Parathyroid adenoma (tissue), 2 donors: ENCODE measurements at regions not wholly inside any gene's neighbourhood (a gene's known extent, or its start where the extent isn't known, plus 50 kb on each side); places are given as distances from the start of the nearest gene placed in this dataset.

ENCODE experiments used
- H2AFZ ChIP-seq: fragments of 300-600 bp; sonication (generic); one replicate; pipeline ENCODE4 v1.7.0; 2017; ENCODE audit warnings: antibody characterized with exemption, mild to moderate bottlenecking
- H3K27ac ChIP-seq: fragments of 300-600 bp; sonication (generic); one replicate; pipeline ENCODE4 v1.7.0; 2017
- H3K27me3 ChIP-seq: fragments of 300-600 bp; sonication (generic); one replicate; pipeline ENCODE4 v1.7.0; 2017; ENCODE audit warnings: low read length; ENCODE audit not compliant: control insufficient read depth, insufficient read depth
- H3K36me3 ChIP-seq: fragments of 300-600 bp; sonication (generic); one replicate; pipeline ENCODE4 v1.7.0; 2017; ENCODE audit warnings: low read length; ENCODE audit not compliant: control insufficient read depth, insufficient read depth
- H3K4me1 ChIP-seq: fragments of 300-600 bp; sonication (generic); one replicate; pipeline ENCODE4 v1.7.0; 2017; ENCODE audit warnings: control low read depth
- H3K4me2 ChIP-seq: fragments of 300-600 bp; sonication (generic); one replicate; pipeline ENCODE4 v1.7.0; 2017; ENCODE audit warnings: low read length
- H3K4me3 ChIP-seq: fragments of 300-600 bp; sonication (generic); one replicate; pipeline ENCODE4 v1.7.0; 2017; ENCODE audit warnings: low read depth, low read length
- H3K79me2 ChIP-seq: fragments of 300-600 bp; sonication (generic); one replicate; pipeline ENCODE4 v1.7.0; 2017; ENCODE audit warnings: control low read depth
- H3K9ac ChIP-seq: fragments of 300-600 bp; sonication (generic); one replicate; pipeline ENCODE4 v1.7.0; 2017; ENCODE audit warnings: mild to moderate bottlenecking
- H3K9me3 ChIP-seq: fragments of 300-600 bp; sonication (generic); one replicate; pipeline ENCODE4 v1.7.0; 2017; ENCODE audit warnings: low read length; ENCODE audit not compliant: control insufficient read depth
- TF ChIP-seq, protein P1 (sequence below): fragments of 300-600 bp; sonication (generic); IDR thresholded peaks from one replicate; pipeline ENCODE4 v1.7.0; 2017; ENCODE audit warnings: antibody characterized with exemption, mild to moderate bottlenecking
- donor health status: primary hyperparathyroidism.

DNA sequence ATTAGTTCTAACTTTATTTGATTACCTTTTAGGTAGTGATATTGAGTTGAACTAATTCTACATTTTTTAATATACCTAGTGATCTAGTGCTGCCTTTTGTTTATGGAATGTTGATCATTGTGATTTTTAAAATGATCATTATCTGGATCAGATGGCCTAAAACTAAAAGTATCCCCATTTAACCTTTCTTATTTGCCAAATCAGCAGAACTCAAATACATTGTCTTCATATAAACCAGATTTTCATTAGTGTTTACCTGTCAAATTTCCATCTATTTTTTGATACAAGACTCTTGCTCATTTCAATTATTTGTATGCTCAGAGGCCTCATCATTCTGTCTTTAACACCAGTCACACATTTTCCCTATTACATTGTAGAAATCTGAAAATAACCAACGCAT, 441.2 kb downstream of the PTPRC start:
- TF ChIP-seq, protein P1, sequence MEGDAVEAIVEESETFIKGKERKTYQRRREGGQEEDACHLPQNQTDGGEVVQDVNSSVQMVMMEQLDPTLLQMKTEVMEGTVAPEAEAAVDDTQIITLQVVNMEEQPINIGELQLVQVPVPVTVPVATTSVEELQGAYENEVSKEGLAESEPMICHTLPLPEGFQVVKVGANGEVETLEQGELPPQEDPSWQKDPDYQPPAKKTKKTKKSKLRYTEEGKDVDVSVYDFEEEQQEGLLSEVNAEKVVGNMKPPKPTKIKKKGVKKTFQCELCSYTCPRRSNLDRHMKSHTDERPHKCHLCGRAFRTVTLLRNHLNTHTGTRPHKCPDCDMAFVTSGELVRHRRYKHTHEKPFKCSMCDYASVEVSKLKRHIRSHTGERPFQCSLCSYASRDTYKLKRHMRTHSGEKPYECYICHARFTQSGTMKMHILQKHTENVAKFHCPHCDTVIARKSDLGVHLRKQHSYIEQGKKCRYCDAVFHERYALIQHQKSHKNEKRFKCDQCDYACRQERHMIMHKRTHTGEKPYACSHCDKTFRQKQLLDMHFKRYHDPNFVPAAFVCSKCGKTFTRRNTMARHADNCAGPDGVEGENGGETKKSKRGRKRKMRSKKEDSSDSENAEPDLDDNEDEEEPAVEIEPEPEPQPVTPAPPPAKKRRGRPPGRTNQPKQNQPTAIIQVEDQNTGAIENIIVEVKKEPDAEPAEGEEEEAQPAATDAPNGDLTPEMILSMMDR = no peak
- Histone ChIP-seq H3K27me3 (no peaks in the 10 kb centered on the region), H3K4me2 (no peak overlapping the region), H3K27ac (no peak overlapping the region), H3K36me3 (no peaks in the 10 kb centered on the region), H3K9me3 (no peaks in the 10 kb centered on the region), H3K4me3 (no peak overlapping the region), H2AFZ (no peak overlapping the region), H3K9ac (no peak overlapping the region), H3K79me2 (no peaks in the 10 kb centered on the region), H3K4me1 (no peaks in the 10 kb centered on the region)

- TF ChIP-seq, protein P1 = no peak
These were observed 442.9 kb downstream of the PTPRC start for GRCh38 chr1:199081739-199082138.

DNA sequence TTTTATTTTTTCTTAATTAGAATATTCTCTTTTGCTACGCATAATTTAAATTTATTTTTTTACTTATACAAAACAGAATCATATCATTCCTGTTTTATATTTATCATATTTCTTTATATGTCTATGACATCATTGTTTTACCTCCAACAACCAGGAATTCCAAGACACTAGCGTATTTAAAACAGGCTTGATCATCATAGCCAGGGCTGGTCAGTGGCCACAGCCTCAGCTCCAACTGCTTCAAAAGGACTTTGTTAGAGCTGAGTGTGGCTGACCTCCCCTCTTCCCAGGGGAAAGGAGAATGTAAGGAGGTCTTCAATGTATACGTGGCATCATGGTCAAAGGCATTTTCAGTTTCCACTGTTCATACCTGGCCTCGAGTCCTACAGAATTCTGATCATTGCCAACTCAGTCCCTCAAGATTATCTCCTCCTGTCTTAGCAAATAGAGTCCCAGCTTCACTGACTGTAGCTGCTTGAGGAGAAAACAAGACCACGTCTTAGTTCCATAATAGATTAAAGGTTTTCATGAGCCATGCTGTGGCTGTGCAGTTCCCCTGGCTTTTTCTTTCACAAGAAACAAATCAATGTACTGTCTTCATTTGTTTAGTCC, 444.0 kb downstream of the PTPRC start:
- H3K4me1 ChIP-seq = no peaks in the 10 kb centered on the region

More at GRCh38 chr1:199081739-199082138, 442.9 kb downstream of the PTPRC start:
- no peak overlapping the region for H2AFZ ChIP-seq
- H3K36me3 ChIP-seq = no peaks in the 10 kb centered on the region
- H3K4me3 ChIP-seq = no peak overlapping the region
- H3K27ac ChIP-seq = no peak overlapping the region
- H3K79me2 ChIP-seq = no peaks in the 10 kb centered on the region
- no peak overlapping the region for H3K9ac ChIP-seq
- H3K4me1 ChIP-seq = no peaks in the 10 kb centered on the region
- no peak overlapping the region for H3K4me2 ChIP-seq
- H3K27me3 ChIP-seq = no peaks in the 10 kb centered on the region
- no peaks in the 10 kb centered on the region for H3K9me3 ChIP-seq

DNA sequence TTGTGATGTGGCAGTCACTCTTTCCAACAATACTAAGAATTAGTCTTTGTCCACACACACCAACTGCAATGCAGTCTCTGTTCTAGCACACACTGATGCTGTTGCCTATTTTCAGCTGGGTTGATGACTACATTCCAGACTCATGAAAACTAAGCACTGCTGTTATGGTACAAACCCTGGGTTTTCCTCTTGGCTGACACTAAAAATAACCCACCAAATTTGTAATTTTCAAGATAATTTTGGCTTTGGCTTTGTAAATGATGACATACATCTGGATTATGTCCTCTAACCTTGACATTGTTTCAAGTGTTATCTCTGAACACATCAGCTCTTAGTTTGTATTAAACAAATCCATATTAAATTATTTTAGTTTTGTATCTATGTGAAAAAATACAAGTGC, 444.8 kb downstream of the PTPRC start:
- no peak overlapping the region for H3K9ac ChIP-seq
- no peak overlapping the region for H2AFZ ChIP-seq
- no peak overlapping the region for H3K4me3 ChIP-seq
- no peak overlapping the region for H3K27ac ChIP-seq
- no peak overlapping the region for H3K4me2 ChIP-seq
- H3K9me3 ChIP-seq = no peaks in the 10 kb centered on the region
- no peaks in the 10 kb centered on the region for H3K79me2 ChIP-seq
- TF ChIP-seq, protein P1 = no peak
- no peaks in the 10 kb centered on the region for H3K27me3 ChIP-seq
- no peaks in the 10 kb centered on the region for H3K36me3 ChIP-seq
- no peaks in the 10 kb centered on the region for H3K4me1 ChIP-seq

More for the DNA sequence above, 444.0 kb downstream of the PTPRC start:
- Histone ChIP-seq H3K4me2 (no peak overlapping the region), H2AFZ (no peak overlapping the region), H3K36me3 (no peaks in the 10 kb centered on the region), H3K27me3 (no peaks in the 10 kb centered on the region), H3K4me3 (no peak overlapping the region), H3K79me2 (no peaks in the 10 kb centered on the region), H3K9me3 (no peaks in the 10 kb centered on the region), H3K9ac (no peak overlapping the region), H3K27ac (no peak overlapping the region)
- TF ChIP-seq, protein P1 = no peak

- Histone ChIP-seq H3K9ac (no peak overlapping the region), H3K4me1 (no peaks in the 10 kb centered on the region), H3K27me3 (no peaks in the 10 kb centered on the region), H3K4me2 (no peak overlapping the region), H3K9me3 (no peaks in the 10 kb centered on the region), H3K79me2 (no peaks in the 10 kb centered on the region), H3K4me3 (no peak overlapping the region), H3K27ac (no peak overlapping the region), H2AFZ (no peak overlapping the region), H3K36me3 (no peaks in the 10 kb centered on the region)
- TF ChIP-seq, protein P1 = no peak
These were observed 445.5 kb downstream of the PTPRC start for GRCh38 chr1:199084293-199084692.
